A549 (cell line): ENCODE measurements at regions not wholly inside any gene's neighbourhood (a gene's known extent, or its start where the extent isn't known, plus 50 kb on each side); places are given as distances from the start of the nearest gene placed in this dataset.
"Not testable (repeated sequence)": the region's sequence is repeated elsewhere in the genome, so short reads cannot be mapped to it uniquely, and the experiment has no call there.

ENCODE experiments used
- ATAC-seq, 2 experiments: fragments of 200-7000 bp in 1 of 2; fragments of >200 bp in 1 of 2; cut with Nextera tagmentation in 1 of 2; cut with Tn5 transposase in 1 of 2; 3 replicates each; pipeline versions ENCODE4 v1.8.0 to v1.9.1; 2018 to 2020; ENCODE audit warnings: mild to moderate bottlenecking in 1 of 2, moderate library complexity in 1 of 2
- CTCF ChIA-PET: fragments of 300-600 bp; sonication (Branson Sonifier 250); formaldehyde crosslinking; extraction: SDS; loops from one replicate; lab custom pipeline; 2021; ENCODE audit warnings: antibody characterized with exemption, inconsistent platforms; lab: Yijun Ruan, JAX
- POLR2A ChIA-PET: fragments of 350-600 bp; formaldehyde crosslinking; extraction: SDS; loops from one replicate; lab custom pipeline; 2021; ENCODE audit warnings: antibody characterized with exemption, inconsistent platforms; lab: Yijun Ruan, JAX
- DNase-seq, 2 experiments: peaks; one replicate each; pipeline versions ENCODE4 v3.0.0 to v3.0.0-alpha.2; 2011 to 2016; ENCODE audit warnings: low read depth in 1 of 2, low spot score in 1 of 2
- FAIRE-seq: peaks from 2 replicates; lab custom pipeline; 2011; peaks lifted over from hg19 to GRCh38; lab: Jason Lieb, UNC
- H3K27ac ChIP-seq, 2 experiments: fragments of >200 bp; sonication (Bioruptor Twin); formaldehyde crosslinking; 3 replicates each; pipeline ENCODE4 v1.5.1; 2016 to 2017
- H3K4me1 ChIP-seq: fragments of >200 bp; sonication (Bioruptor Twin); formaldehyde crosslinking; 3 replicates; pipeline ENCODE4 v1.6.1; 2016
- H3K4me2 ChIP-seq: fragments of >200 bp; sonication (Bioruptor Twin); formaldehyde crosslinking; 3 replicates; pipeline ENCODE4 v1.6.1; 2016
- H3K4me3 ChIP-seq: fragments of >200 bp; sonication (Bioruptor Twin); formaldehyde crosslinking; 3 replicates; pipeline ENCODE4 v1.5.1; 2016
- H3K9me3 ChIP-seq: fragments of >200 bp; sonication (Bioruptor Twin); formaldehyde crosslinking; 3 replicates; pipeline ENCODE4 v1.6.1; 2016
- BHLHE40 ChIP-seq: IDR thresholded peaks from 2 replicates; pipeline ENCODE4 v1.6.1; 2012; ENCODE audit warnings: low read depth, low read length, inconsistent platforms
- CBX2 ChIP-seq: fragments of 200-600 bp; sonication (generic); IDR thresholded peaks from 2 replicates; pipeline ENCODE4 v1.6.1; 2016; ENCODE audit warnings: low read depth, mild to moderate bottlenecking, borderline replicate concordance
- CHD4 ChIP-seq: fragments of 200-600 bp; sonication (generic); IDR thresholded peaks from 2 replicates; pipeline ENCODE4 v1.6.1; 2016; ENCODE audit warnings: antibody characterized with exemption, mild to moderate bottlenecking, borderline replicate concordance
- EHF ChIP-seq: fragments of 250-450 bp; sonication (Bioruptor Pico); IDR thresholded peaks from 2 replicates; pipeline ENCODE4 v1.5.0; 2020; ENCODE audit warnings: mild to moderate bottlenecking
- EHMT2 ChIP-seq: fragments of 200-600 bp; sonication (generic); IDR thresholded peaks from 2 replicates; pipeline ENCODE4 v1.6.1; 2016; ENCODE audit warnings: antibody characterized with exemption, low read depth, mild to moderate bottlenecking, moderate library complexity
- HDAC2 ChIP-seq: fragments of 200-600 bp; sonication (generic); IDR thresholded peaks from 2 replicates; pipeline ENCODE4 v1.6.1; 2016
- HEYL ChIP-seq: fragments of 250-450 bp; sonication (Bioruptor Pico); IDR thresholded peaks from 2 replicates; pipeline ENCODE4 v1.8.0; 2021; ENCODE audit warnings: mild to moderate bottlenecking, moderate library complexity
- HOXB5 ChIP-seq: fragments of 250-450 bp; sonication (Bioruptor Pico); IDR thresholded peaks from 2 replicates; pipeline ENCODE4 v1.5.0; 2020; ENCODE audit warnings: mild to moderate bottlenecking, moderate library complexity
- JUN ChIP-seq, 2 experiments: fragments of >200 bp; sonication (Bioruptor Twin); formaldehyde crosslinking; IDR thresholded peaks; 2 replicates in 1 of 2; 3 replicates in 1 of 2; pipeline ENCODE4 v1.6.1; 2016 to 2017
- NFE2L2 ChIP-seq: fragments of 150-350 bp; conservative IDR thresholded peaks from 2 replicates; pipeline ENCODE4 v1.6.1; 2014; ENCODE audit warnings: low read length
- NPAS2 ChIP-seq: fragments of 250-450 bp; sonication (Bioruptor Pico); IDR thresholded peaks from 2 replicates; pipeline ENCODE4 v1.8.0; 2022; ENCODE audit warnings: mild to moderate bottlenecking, moderate library complexity, borderline replicate concordance
- PHF8 ChIP-seq: fragments of 200-600 bp; sonication (generic); IDR thresholded peaks from 2 replicates; pipeline ENCODE4 v1.6.1; 2016; ENCODE audit warnings: low read depth, mild to moderate bottlenecking, antibody characterized with exemption, moderate library complexity, borderline replicate concordance
- POLR2A ChIP-seq: IDR thresholded peaks from 2 replicates; pipeline ENCODE4 v1.6.1; 2012; ENCODE audit warnings: mild to moderate bottlenecking, low read length
- RAD21 ChIP-seq, 2 experiments: fragments of >200 bp in 1 of 2; sonication (Bioruptor Twin) in 1 of 2; formaldehyde crosslinking in 1 of 2; IDR thresholded peaks in 1 of 2; conservative IDR thresholded peaks in 1 of 2; 2 replicates in 1 of 2; 3 replicates in 1 of 2; pipeline ENCODE4 v1.6.1; 2012 to 2018; ENCODE audit warnings: inconsistent platforms in 1 of 2
- RFX5 ChIP-seq: fragments of 450-650 bp; IDR thresholded peaks from 2 replicates; pipeline ENCODE4 v1.7.1; 2014; ENCODE audit warnings: antibody characterized with exemption, mild to moderate bottlenecking, moderate library complexity
- SMC3 ChIP-seq: fragments of >200 bp; sonication (Bioruptor Twin); formaldehyde crosslinking; IDR thresholded peaks from 3 replicates; pipeline ENCODE4 v1.6.1; 2018; ENCODE audit warnings: inconsistent platforms
- SREBF2 ChIP-seq: fragments of 450-650 bp; IDR thresholded peaks from 2 replicates; pipeline ENCODE4 v1.6.1; 2014; ENCODE audit warnings: mild to moderate bottlenecking, moderate library complexity
- ZSCAN20 ChIP-seq: fragments of 250-450 bp; sonication (Bioruptor Pico); IDR thresholded peaks from 2 replicates; pipeline ENCODE4 v1.8.0; 2022; ENCODE audit warnings: mild to moderate bottlenecking, moderate library complexity
- WGBS: methylation state at CpG from one replicate; pipeline ENCODE4 v1.1.6; 2017; ENCODE audit errors: missing lambda C conversion rate; 5-methylcytosine and 5-hydroxymethylcytosine counted together
- TF ChIP-seq, protein P1 (sequence below): fragments of 250-450 bp; sonication (Bioruptor Pico); IDR thresholded peaks from 2 replicates; pipeline ENCODE4 v1.5.0; 2021; ENCODE audit warnings: mild to moderate bottlenecking, moderate library complexity, borderline replicate concordance
- TF ChIP-seq, protein P2 (sequence below): fragments of >200 bp; sonication (Bioruptor Twin); formaldehyde crosslinking; IDR thresholded peaks from 3 replicates; pipeline ENCODE4 v1.5.1; 2016
- TF ChIP-seq, protein P3 (sequence below): fragments of 250-450 bp; sonication (Bioruptor Pico); IDR thresholded peaks from 2 replicates; pipeline ENCODE4 v1.5.0; 2020; ENCODE audit warnings: low read depth, mild to moderate bottlenecking, moderate library complexity

DNA sequence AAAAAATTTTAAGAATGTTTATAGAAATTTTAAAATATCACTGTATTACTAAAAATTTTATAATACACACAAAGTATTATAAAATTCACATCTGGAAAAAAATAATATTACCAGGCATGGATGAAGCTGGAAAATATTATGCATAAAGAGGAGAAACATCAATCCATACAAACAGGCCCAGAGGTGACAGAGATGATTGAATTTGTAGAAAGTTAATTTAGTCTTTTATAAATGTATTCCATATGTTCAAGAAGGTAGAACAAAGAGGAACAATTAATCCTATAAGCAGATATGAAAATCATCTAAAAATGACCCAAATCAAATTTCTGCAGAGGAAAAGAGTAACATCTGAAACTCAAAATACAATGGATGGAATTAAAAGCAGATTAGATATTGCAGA is 605.2 kb upstream of the CELF4 start:
- no peak overlapping the region for H3K27ac ChIP-seq
- DNase-seq (no peak), ATAC-seq (no peak), FAIRE-seq (no peak)
- ChIA-PET CTCF (no interaction called here), POLR2A (no interaction called here)
- H3K4me3 ChIP-seq: no peak overlapping the region
- TF ChIP-seq NPAS2: no peak
- TF ChIP-seq POLR2A: no peak
- no peak for TF ChIP-seq HOXB5 (CRISPR knock-in tag)
- TF ChIP-seq EHF (CRISPR knock-in tag): no peak
- no peak for TF ChIP-seq SMC3
- no peak for TF ChIP-seq RFX5
- TF ChIP-seq HDAC2: no peak
- TF ChIP-seq NFE2L2: no peak
- no peak for TF ChIP-seq BHLHE40
- no peak for TF ChIP-seq CBX2
- no peak for TF ChIP-seq PHF8
- TF ChIP-seq JUN (IDR thresholded peaks at IDR 0.05): no peak
- TF ChIP-seq RAD21 (conservative IDR thresholded peaks at IDR 0.05 in 1 of 2, IDR thresholded peaks at IDR 0.05 in 1 of 2): no peak
- TF ChIP-seq EHMT2: no peak
- TF ChIP-seq ZSCAN20 (CRISPR knock-in tag): no peak
- TF ChIP-seq CHD4: no peak
- TF ChIP-seq, protein P1, sequence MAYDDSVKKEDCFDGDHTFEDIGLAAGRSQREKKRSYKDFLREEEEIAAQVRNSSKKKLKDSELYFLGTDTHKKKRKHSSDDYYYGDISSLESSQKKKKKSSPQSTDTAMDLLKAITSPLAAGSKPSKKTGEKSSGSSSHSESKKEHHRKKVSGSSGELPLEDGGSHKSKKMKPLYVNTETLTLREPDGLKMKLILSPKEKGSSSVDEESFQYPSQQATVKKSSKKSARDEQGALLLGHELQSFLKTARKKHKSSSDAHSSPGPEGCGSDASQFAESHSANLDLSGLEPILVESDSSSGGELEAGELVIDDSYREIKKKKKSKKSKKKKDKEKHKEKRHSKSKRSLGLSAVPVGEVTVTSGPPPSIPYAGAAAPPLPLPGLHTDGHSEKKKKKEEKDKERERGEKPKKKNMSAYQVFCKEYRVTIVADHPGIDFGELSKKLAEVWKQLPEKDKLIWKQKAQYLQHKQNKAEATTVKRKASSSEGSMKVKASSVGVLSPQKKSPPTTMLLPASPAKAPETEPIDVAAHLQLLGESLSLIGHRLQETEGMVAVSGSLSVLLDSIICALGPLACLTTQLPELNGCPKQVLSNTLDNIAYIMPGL: no peak
- no peaks in the 10 kb centered on the region for H3K9me3 ChIP-seq
- H3K4me2 ChIP-seq: no peak overlapping the region
- no peaks in the 10 kb centered on the region for H3K4me1 ChIP-seq

DNA sequence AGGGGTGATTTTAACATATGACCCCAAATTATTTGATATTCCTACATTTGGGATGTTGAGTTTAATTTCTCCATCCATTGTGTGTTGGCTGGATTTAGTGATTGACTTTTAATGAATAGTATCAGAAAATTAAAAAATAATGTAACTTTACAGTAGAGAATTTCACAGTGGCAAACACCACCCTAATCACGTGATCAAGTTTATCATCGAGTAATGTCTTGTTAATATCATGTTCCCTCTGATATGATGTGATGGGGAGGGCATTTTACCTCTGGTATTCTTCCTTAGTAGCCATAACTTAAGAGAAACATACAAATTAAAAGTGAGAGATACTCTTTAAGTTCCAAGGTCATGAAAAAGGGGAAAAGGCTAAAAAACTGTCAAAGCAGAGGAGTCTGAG is 602.0 kb upstream of the CELF4 start:
- Histone ChIP-seq H3K4me1 (no peaks in the 10 kb centered on the region), H3K4me2 (no peak overlapping the region), H3K4me3 (no peak overlapping the region), H3K9me3 (no peaks in the 10 kb centered on the region), H3K27ac (no peak overlapping the region)
- POLR2A ChIA-PET: no interaction called here
- ATAC-seq: no peak
- TF ChIP-seq, protein P2, sequence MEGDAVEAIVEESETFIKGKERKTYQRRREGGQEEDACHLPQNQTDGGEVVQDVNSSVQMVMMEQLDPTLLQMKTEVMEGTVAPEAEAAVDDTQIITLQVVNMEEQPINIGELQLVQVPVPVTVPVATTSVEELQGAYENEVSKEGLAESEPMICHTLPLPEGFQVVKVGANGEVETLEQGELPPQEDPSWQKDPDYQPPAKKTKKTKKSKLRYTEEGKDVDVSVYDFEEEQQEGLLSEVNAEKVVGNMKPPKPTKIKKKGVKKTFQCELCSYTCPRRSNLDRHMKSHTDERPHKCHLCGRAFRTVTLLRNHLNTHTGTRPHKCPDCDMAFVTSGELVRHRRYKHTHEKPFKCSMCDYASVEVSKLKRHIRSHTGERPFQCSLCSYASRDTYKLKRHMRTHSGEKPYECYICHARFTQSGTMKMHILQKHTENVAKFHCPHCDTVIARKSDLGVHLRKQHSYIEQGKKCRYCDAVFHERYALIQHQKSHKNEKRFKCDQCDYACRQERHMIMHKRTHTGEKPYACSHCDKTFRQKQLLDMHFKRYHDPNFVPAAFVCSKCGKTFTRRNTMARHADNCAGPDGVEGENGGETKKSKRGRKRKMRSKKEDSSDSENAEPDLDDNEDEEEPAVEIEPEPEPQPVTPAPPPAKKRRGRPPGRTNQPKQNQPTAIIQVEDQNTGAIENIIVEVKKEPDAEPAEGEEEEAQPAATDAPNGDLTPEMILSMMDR: no peak
- no peak for TF ChIP-seq HOXB5 (CRISPR knock-in tag)
- TF ChIP-seq HEYL (CRISPR knock-in tag): no peak
- TF ChIP-seq RAD21 (conservative IDR thresholded peaks at IDR 0.05 in 1 of 2, IDR thresholded peaks at IDR 0.05 in 1 of 2): no peak
- TF ChIP-seq, protein P1: no peak
- TF ChIP-seq, protein P3, sequence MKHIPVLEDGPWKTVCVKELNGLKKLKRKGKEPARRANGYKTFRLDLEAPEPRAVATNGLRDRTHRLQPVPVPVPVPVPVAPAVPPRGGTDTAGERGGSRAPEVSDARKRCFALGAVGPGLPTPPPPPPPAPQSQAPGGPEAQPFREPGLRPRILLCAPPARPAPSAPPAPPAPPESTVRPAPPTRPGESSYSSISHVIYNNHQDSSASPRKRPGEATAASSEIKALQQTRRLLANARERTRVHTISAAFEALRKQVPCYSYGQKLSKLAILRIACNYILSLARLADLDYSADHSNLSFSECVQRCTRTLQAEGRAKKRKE (CRISPR knock-in tag): no peak
- no peak for TF ChIP-seq SREBF2
- CTCF ChIA-PET: no interaction called here
- no peak for DNase-seq
- no peak for FAIRE-seq
- 0% methylated on average over 2 of the region's 2 CpGs for WGBS

DNA sequence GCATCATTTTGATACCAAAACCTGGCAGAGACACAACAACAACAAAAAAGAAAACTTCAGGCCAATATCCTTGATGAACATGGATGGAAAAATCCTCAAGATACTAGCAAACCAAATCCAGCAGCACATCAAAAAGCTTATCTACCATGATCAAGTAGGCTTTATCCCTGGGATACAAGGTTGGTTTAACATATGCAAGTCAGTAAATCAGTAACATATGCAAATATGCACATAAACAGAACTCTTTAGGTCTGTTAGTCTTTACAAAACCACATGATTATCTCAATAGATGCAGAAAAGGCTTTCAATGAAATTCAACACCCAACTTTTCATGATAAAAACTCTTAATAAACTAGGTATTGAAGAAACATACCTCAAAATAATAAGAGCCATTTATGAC is 587.5 kb upstream of the CELF4 start:
- H3K9me3 ChIP-seq, H3K4me3 ChIP-seq, ATAC-seq, FAIRE-seq, DNase-seq, H3K4me1 ChIP-seq, H3K4me2 ChIP-seq, CTCF ChIA-PET, POLR2A ChIA-PET, H3K27ac ChIP-seq: not testable (repeated sequence)
